ENCODE measurements at regions not wholly inside any gene's neighbourhood (a gene's known extent, or its start where the extent isn't known, plus 50 kb on each side); places are given as distances from the start of the nearest gene placed in this dataset.
"Not testable (repeated sequence)": the region's sequence is repeated elsewhere in the genome, so short reads cannot be mapped to it uniquely, and the experiment has no call there.

- DNase-seq (ENCODE audit: low read depth in 2 of 2, low spot score in 1 of 2): not testable (repeated sequence)
These were observed 92.6 kb upstream of the ERRFI1 start for GRCh38 chr1:8118736-8119135.

- DNase-seq (ENCODE audit: low read depth in 2 of 2, low spot score in 1 of 2): no peak
These were observed 91.9 kb upstream of the ERRFI1 start for GRCh38 chr1:8118031-8118451.

- DNase-seq (ENCODE audit: low read depth in 2 of 2, low spot score in 1 of 2): no peak
These were observed 90.8 kb upstream of the ERRFI1 start for GRCh38 chr1:8116894-8117264.

GRCh38 chr1:8115769-8116167, 89.7 kb upstream of the ERRFI1 start:
- DNase-seq (ENCODE audit: low read depth in 2 of 2, low spot score in 1 of 2): no peak

GRCh38 chr1:8115031-8115768, 89.1 kb upstream of the ERRFI1 start:
- no peak for DNase-seq (ENCODE audit: low read depth in 2 of 2, low spot score in 1 of 2)

- DNase-seq (ENCODE audit: low read depth in 2 of 2, low spot score in 1 of 2): no peak
These were observed 87.4 kb upstream of the ERRFI1 start for GRCh38 chr1:8113262-8114220.

- no peak for DNase-seq (ENCODE audit: low read depth in 2 of 2, low spot score in 1 of 2)
These were observed 86.6 kb upstream of the ERRFI1 start for GRCh38 chr1:8112611-8113261.

- DNase-seq (ENCODE audit: low read depth in 2 of 2, low spot score in 1 of 2): no peak
These were observed 85.5 kb upstream of the ERRFI1 start for GRCh38 chr1:8111560-8111959.

GRCh38 chr1:8109216-8109615, 83.1 kb upstream of the ERRFI1 start:
- no peak for DNase-seq (ENCODE audit: low read depth in 2 of 2, low spot score in 1 of 2)

GRCh38 chr1:8107897-8108296, 81.8 kb upstream of the ERRFI1 start:
- DNase-seq (ENCODE audit: low read depth in 2 of 2, low spot score in 1 of 2): no peak

GRCh38 chr1:8104278-8105236, 78.4 kb upstream of the ERRFI1 start:
- no peak for DNase-seq (ENCODE audit: low read depth in 2 of 2, low spot score in 1 of 2)

GRCh38 chr1:8097908-8098307, 71.8 kb upstream of the ERRFI1 start:
- no peak for DNase-seq (ENCODE audit: low read depth in 2 of 2, low spot score in 1 of 2)

- DNase-seq (ENCODE audit: low read depth in 2 of 2, low spot score in 1 of 2): no peak
These were observed 71.1 kb upstream of the ERRFI1 start for GRCh38 chr1:8097077-8097799.

- no peak for DNase-seq (ENCODE audit: low read depth in 2 of 2, low spot score in 1 of 2)
These were observed 70.2 kb upstream of the ERRFI1 start for GRCh38 chr1:8096105-8097011.

GRCh38 chr1:8095584-8095983, 69.5 kb upstream of the ERRFI1 start:
- no peak for DNase-seq (ENCODE audit: low read depth in 2 of 2, low spot score in 1 of 2)

GRCh38 chr1:8094481-8095241, 68.6 kb upstream of the ERRFI1 start:
- DNase-seq (ENCODE audit: low read depth in 2 of 2, low spot score in 1 of 2): no peak

- no peak for DNase-seq (ENCODE audit: low read depth in 2 of 2, low spot score in 1 of 2)
These were observed 67.3 kb upstream of the ERRFI1 start for GRCh38 chr1:8093221-8093980.

Data from stimulated activated CD8-positive, alpha-beta memory T cell treated with anti-CD3 and anti-CD28 coated beads, Interleukin-4, amount 100 ng/mL, for 1 hour (primary cell).